ENCODE measurements at regions not wholly inside any gene's neighbourhood (a gene's known extent, or its start where the extent isn't known, plus 50 kb on each side); places are given as distances from the start of the nearest gene placed in this dataset.
"Not testable (repeated sequence)": the region's sequence is repeated elsewhere in the genome, so short reads cannot be mapped to it uniquely, and the experiment has no call there.

DNA sequence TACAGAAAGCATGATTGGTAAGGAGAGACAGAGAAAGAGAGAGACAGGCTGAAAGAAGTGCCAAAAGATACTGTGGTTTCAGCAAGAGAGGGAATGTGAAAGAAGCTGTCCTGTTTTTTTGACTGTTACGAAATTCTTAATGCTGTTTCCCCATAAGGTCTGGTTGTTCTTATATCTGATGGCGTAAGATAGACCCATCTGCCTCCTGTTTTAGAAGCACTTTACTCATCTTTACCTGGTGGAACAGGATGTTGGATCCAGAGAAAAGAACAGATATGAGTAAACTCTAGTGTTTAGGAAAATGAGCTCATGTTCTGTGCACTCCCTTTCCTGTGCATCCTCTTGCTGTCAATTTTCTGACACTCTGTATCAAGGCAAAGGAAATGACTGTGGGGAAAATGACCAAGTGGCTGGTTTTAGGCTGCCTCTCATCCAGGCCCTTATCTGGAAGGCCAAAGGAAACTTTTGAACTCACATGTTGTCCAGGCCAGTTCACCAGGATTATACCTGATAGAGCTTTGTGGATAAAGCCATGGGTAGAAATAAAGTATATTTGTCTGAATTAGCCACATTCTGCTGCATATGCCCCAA lies 311.7 kb upstream of the HTR2C start:
- Histone ChIP-seq H3K4me2 (ENCODE audit: low read length) (no peak overlapping the region), H3K9ac (ENCODE audit: low read length) (no peak overlapping the region), H3K9me2 (ENCODE audit: insufficient read depth, low read length) (no peaks in the 10 kb centered on the region), H3K79me2 (replicated peaks; ENCODE audit: insufficient read depth, low read length) (no peaks in the 10 kb centered on the region), H3K27me3 (ENCODE audit: insufficient read depth, low read depth, low read length) (no peaks in the 10 kb centered on the region), H3K36me3 (ENCODE audit: insufficient read depth, low read length) (no peaks in the 10 kb centered on the region), H3K27ac (ENCODE audit: low read length) (no peak overlapping the region), H4K20me1 (ENCODE audit: insufficient read depth) (no peaks in the 10 kb centered on the region), H3K9me3 (ENCODE audit: low read length) (no peaks in the 10 kb centered on the region), H2AFZ (ENCODE audit: low read depth, low read length) (no peak overlapping the region), H3F3A (ENCODE audit: insufficient read depth, low read length, poor library complexity, severe bottlenecking) (no peaks in the 10 kb centered on the region), H3K4me3 (ENCODE audit: low read length) (no peak overlapping the region)
- TF ChIP-seq SMC3 (conservative IDR thresholded peaks at IDR 0.05; ENCODE audit: poor library complexity) (no peak), REST (IDR thresholded peaks at IDR 0.05; ENCODE audit: borderline replicate concordance) (no peak)

DNA sequence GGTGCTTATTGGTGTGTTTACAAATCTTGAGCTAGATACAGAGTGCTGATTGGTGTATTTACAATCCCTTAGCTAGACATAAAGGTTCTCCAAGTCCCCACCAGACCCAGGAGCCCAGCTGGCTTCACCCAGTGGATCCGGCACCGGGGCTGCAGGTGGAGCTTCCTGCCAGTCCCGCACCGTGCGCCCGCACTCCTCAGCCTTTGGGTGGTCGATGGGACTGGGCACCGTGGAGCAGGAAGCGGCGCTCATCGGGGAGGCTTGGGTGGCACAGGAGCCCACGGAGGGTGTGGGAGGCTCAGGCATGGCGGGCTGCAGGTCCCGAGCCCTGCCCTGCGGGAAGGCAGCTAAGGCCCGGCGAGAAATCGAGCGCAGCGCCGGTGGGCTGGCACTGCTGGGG lies 313.5 kb upstream of the HTR2C start:
- not testable (repeated sequence) for H2AFZ ChIP-seq (ENCODE audit: low read depth, low read length); H4K20me1 ChIP-seq (ENCODE audit: insufficient read depth); H3K27me3 ChIP-seq (ENCODE audit: insufficient read depth, low read depth, low read length); H3K27ac ChIP-seq (ENCODE audit: low read length); H3K9me2 ChIP-seq (ENCODE audit: insufficient read depth, low read length); H3K36me3 ChIP-seq (ENCODE audit: insufficient read depth, low read length); H3K9me3 ChIP-seq (ENCODE audit: low read length); H3K79me2 ChIP-seq (replicated peaks; ENCODE audit: insufficient read depth, low read length); H3K4me3 ChIP-seq (ENCODE audit: low read length); H3K4me2 ChIP-seq (ENCODE audit: low read length); H3F3A ChIP-seq (ENCODE audit: insufficient read depth, low read length, poor library complexity, severe bottlenecking); H3K9ac ChIP-seq (ENCODE audit: low read length)

DNA sequence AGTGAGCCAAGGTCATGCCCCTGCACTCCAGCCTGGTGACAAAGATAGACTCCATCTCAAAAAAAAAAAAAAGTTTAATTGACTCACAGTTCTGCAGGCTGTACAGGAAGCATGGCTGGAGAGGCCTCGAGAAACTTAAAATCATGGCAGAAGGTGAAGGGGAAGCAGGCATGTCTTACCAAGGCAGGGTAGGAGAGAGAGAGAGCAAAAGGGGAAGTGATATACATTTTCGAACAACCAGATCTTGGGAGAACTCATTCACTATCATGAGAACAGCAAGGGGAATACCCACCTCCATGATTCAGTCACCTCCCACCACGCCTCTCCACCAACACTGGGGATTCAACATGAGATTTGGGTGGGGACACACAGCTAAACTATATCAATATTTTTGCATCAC lies 315.2 kb upstream of the HTR2C start:
- TF ChIP-seq REST (IDR thresholded peaks at IDR 0.05; ENCODE audit: borderline replicate concordance) (no peak), TAF1 (IDR thresholded peaks at IDR 0.05; ENCODE audit: low read depth) (no peak), SMC3 (conservative IDR thresholded peaks at IDR 0.05; ENCODE audit: poor library complexity) (no peak)
- no peak overlapping the region for H3K27ac ChIP-seq (ENCODE audit: low read length)
- no peaks in the 10 kb centered on the region for H3K27me3 ChIP-seq (ENCODE audit: insufficient read depth, low read depth, low read length)
- no peaks in the 10 kb centered on the region for H3F3A ChIP-seq (ENCODE audit: insufficient read depth, low read length, poor library complexity, severe bottlenecking)
- no peaks in the 10 kb centered on the region for H3K79me2 ChIP-seq (replicated peaks; ENCODE audit: insufficient read depth, low read length)
- no peak overlapping the region for H3K9ac ChIP-seq (ENCODE audit: low read length)
- H3K9me2 ChIP-seq (ENCODE audit: insufficient read depth, low read length) = no peaks in the 10 kb centered on the region
- H3K4me3 ChIP-seq (ENCODE audit: low read length) = no peak overlapping the region
- H3K4me2 ChIP-seq (ENCODE audit: low read length) = no peak overlapping the region
- no peaks in the 10 kb centered on the region for H3K9me3 ChIP-seq (ENCODE audit: low read length)
- no peaks in the 10 kb centered on the region for H4K20me1 ChIP-seq (ENCODE audit: insufficient read depth)
- H2AFZ ChIP-seq (ENCODE audit: low read depth, low read length) = no peak overlapping the region
- no peaks in the 10 kb centered on the region for H3K36me3 ChIP-seq (ENCODE audit: insufficient read depth, low read length)
